Urinary bladder (tissue), 3 donors: ENCODE measurements at regions not wholly inside any gene's neighbourhood (a gene's known extent, or its start where the extent isn't known, plus 50 kb on each side); places are given as distances from the start of the nearest gene placed in this dataset.
"Not testable (repeated sequence)": the region's sequence is repeated elsewhere in the genome, so short reads cannot be mapped to it uniquely, and the experiment has no call there.

Experiments used
- DNase-seq: peaks from one replicate; pipeline ENCODE4 v3.0.0-alpha.2; 2015; ENCODE audit errors: extremely low spot score
- H3K27ac ChIP-seq: one replicate; pipeline ENCODE4 v1.5.1; 2013; ENCODE audit warnings: low read depth, mild to moderate bottlenecking, moderate library complexity
- H3K36me3 ChIP-seq: one replicate; pipeline ENCODE4 v1.6.1; 2013; ENCODE audit warnings: mild to moderate bottlenecking, moderate library complexity; ENCODE audit not compliant: insufficient read depth
- H3K4me1 ChIP-seq: one replicate; pipeline ENCODE4 v1.6.1; 2013; ENCODE audit warnings: mild to moderate bottlenecking, moderate library complexity; ENCODE audit not compliant: insufficient read depth
- H3K4me3 ChIP-seq: one replicate; pipeline ENCODE4 v1.5.1; 2013; ENCODE audit warnings: low read depth, low read length
- WGBS: extraction: QIAGEN DNeasy Blood & Tissue Kit; methylation state at CpG from one replicate; pipeline ENCODE4 v1.1.7; 2013; 5-methylcytosine and 5-hydroxymethylcytosine counted together
- donor health status: healthy with polysubstance abuse.
- donor health status: healthy.

GRCh38 chr15:58357529-58358476, 74.0 kb upstream of the LIPC start:
- no peak overlapping the region for H3K4me3 ChIP-seq
- no peaks in the 10 kb centered on the region for H3K36me3 ChIP-seq
- DNase-seq = no peak
- no peak overlapping the region for H3K27ac ChIP-seq
- peaks cover 1% of the 10 kb centered on the region for H3K4me1 ChIP-seq
- 90% methylated on average over 9 of the region's 9 CpGs for WGBS

DNA sequence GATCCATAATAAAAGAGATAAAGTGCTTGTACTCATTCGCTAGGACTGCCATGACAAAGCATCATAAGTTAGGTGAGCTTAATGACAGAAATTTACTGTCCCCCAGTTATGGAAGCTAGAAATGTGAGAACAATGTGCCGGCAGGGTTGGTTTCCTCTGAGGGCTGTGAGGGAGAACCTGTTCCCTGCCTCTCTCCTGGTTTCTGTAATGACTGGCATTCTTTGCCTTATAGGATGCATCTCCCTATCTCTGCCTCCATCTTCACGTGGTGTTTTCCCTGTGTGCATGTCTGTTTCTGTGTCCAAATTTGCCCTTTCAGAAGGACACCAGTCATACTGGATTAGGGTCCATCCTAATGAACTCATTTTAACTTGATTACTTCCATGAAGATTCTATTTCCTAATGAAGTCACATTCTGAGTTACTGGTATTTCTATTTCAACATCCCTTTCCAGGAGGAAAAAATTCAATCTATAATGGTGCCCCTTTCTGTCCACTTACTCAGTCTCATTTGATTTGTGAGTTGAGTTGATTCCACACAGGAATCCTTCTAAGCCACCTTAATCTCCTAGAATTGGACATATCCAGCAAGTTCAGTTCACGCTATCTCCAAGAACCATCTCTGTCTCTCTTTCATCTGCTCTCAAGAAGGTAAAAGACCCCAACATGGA, 71.2 kb upstream of the LIPC start:
- 89% methylated on average over 4 of the region's 4 CpGs for WGBS

DNA sequence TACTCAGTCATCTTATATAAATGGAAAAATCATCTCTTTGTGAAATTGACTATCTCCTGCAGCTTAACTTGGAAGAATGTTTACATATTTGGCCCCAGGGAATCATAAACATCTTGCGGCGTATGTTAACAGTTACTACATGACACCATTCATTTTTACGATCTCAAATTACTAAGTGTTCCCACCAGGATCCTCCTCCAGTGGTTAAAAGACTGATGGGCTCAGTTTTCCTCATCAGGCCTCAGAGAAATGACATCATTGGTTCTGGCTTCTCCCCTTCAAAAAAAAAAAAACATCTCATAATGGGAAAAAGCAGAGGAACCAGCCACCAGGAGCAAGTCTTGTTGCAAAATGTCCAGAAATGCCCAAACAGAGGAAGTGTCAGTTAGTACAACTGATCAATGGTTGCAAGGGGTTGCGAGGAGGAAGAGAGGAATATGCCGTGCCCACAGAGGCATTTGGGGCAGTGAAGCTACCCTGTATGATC, 70.5 kb upstream of the LIPC start:
- no peaks in the 10 kb centered on the region for H3K36me3 ChIP-seq
- no peak overlapping the region for H3K27ac ChIP-seq
- peaks cover 1% of the 10 kb centered on the region for H3K4me1 ChIP-seq
- DNase-seq = peak; percentile 64
- 36% methylated on average over 5 of the region's 5 CpGs for WGBS
- H3K4me3 ChIP-seq = no peak overlapping the region

More for the DNA sequence above, 71.2 kb upstream of the LIPC start:
- Histone ChIP-seq H3K27ac (peak overlapping the region; percentile 27), H3K4me1 (peaks cover 1% of the 10 kb centered on the region), H3K4me3 (no peak overlapping the region), H3K36me3 (no peaks in the 10 kb centered on the region)
- no peak for DNase-seq

DNA sequence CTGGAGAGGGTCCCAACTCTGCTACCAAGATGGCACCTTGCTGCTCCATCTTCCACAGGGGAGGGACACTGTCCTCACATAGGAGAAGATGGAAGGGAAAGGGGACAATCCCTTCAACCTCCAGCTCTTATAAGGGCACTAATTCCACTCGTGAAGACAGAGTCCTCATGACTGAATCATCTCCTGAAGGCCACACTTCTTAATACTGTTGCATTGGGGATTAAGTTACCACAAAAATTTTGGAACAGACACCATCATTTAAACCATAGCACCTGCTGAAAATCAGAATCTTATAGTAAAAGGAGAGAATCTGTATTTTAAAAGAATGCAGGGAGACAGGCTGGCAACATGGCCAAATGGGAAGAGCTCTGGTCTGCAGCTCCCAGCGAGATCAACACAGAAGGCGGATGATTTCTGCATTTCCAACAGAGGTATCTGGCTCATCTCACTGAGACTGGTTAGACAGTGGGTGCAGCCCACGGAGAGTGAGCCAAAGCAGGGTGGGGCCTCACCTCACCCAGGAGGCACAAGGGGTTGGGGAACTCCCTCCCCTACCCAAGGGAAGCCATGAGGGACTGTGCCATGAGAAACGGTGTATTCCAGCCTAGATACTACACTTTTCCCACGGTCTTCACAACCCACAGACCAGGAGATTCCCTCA, 69.4 kb upstream of the LIPC start:
- WGBS = 79% methylated on average over 6 of the region's 6 CpGs
- Histone ChIP-seq H3K36me3 (no peaks in the 10 kb centered on the region), H3K27ac (no peak overlapping the region), H3K4me1 (peaks cover 1% of the 10 kb centered on the region), H3K4me3 (no peak overlapping the region)
- DNase-seq = no peak

DNA sequence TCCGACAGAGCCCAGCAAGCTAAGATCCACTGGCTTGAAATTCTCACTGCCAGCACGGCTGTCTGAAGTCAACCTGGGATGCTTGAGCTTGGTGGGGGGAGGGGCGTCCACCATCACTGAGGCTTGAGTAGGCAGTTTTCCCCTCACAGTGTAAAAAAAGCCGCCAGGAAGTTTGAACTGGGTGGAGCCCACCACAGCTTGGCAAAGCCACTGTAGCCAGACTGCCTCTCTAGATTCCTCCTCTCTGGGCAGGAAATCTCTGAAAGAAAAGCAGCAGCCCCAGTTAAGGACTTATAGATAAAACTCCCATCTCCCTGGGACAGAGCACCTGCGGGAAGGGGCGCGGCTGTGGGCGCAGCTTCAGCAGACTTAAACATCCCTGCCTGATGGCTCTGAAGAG, 68.7 kb upstream of the LIPC start:
- not testable (repeated sequence) for H3K4me1 ChIP-seq, DNase-seq, H3K27ac ChIP-seq, H3K4me3 ChIP-seq, H3K36me3 ChIP-seq
- WGBS = 72% methylated on average over 8 of the region's 8 CpGs

DNA sequence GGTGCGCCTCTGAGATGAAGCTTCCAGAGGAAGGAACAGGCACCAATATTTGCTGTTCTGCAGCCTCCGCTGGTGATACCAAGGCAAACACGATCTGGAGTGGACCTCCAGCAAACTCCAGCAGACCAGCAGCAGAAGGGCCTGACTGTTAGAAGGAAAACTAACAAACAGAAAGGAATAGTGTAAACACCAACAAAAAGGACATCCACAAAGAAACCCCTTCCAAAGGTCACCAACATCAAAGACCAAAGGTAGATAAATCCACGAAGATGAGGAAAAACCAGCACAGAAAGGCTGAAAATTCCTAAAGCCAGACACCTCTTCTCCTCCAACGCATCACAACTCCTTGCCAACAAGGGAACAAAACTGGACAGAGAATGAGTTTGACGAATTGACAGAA, 68.1 kb upstream of the LIPC start:
- H3K4me1 ChIP-seq, DNase-seq, H3K36me3 ChIP-seq, H3K27ac ChIP-seq, H3K4me3 ChIP-seq: not testable (repeated sequence)
- WGBS = 96% methylated on average over 6 of the region's 6 CpGs

DNA sequence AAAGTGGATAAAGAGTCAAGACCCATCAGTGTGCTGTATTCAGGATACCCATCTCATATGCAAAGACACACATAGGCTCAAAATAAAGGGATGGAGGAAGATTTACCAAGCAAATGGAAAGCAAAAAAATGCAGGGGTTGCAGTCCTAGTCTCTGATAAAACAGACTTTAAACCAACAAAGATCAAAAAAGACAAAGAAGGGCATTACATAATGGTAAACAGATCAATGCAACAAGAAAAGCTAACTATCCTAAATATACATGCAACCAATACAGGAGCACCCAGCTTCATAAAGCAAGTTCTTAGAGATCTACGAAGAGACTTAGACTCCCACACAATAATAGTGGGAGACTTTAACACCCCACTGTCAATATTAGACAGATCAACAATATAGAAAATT, 66.7 kb upstream of the LIPC start:
- 96% methylated on average over 1 of the region's 1 CpG for WGBS
- not testable (repeated sequence) for H3K4me1 ChIP-seq, H3K4me3 ChIP-seq, H3K36me3 ChIP-seq, H3K27ac ChIP-seq, DNase-seq

DNA sequence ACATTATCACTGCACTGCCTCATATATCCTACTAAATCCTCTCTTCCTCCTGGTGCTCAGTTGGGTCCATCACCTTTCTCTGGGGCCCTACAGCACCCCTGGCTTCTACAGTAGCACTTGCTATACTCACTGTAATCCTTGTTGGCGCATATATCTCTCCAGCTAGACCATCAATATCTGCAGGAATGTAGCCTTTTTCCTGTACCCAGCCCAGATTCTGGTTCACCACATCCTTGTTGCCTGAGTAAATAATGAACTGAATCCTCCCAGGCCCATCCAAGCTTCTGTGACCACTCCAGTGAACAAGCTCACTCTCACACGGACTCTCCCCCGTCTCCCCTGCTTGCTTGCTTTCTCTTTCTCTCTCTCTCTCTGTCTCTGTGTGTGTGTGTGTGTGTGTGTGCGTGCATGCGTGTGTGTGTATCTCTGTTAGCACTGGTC, 62.5 kb upstream of the LIPC start:
- Histone ChIP-seq H3K36me3 (no peaks in the 10 kb centered on the region), H3K4me1 (no peaks in the 10 kb centered on the region), H3K4me3 (no peak overlapping the region), H3K27ac (no peak overlapping the region)
- no peak for DNase-seq
- 51% methylated on average over 5 of the region's 5 CpGs for WGBS

DNA sequence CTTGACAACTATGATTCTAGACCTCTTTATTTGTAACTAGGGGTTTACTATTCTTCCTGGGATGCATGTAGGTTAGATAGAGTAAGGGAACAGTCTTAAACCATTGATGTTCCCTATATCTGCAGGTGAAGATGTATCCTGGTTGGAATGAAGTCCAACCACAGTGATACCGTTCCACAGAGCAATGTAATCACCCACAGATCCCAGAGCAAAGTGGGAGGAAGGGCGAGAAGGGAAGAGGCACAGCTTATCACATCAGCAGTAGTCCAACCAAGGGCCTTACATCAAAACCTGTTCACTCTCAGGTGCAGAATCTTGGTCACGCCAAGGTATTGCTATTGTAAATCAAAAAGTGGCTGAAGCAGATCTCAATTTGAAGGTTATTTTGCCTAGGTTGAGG, 61.8 kb upstream of the LIPC start:
- H3K27ac ChIP-seq = no peak overlapping the region
- DNase-seq = no peak
- H3K4me3 ChIP-seq = no peak overlapping the region
- H3K4me1 ChIP-seq = no peaks in the 10 kb centered on the region
- WGBS = 86% methylated on average over 3 of the region's 3 CpGs
- no peaks in the 10 kb centered on the region for H3K36me3 ChIP-seq

DNA sequence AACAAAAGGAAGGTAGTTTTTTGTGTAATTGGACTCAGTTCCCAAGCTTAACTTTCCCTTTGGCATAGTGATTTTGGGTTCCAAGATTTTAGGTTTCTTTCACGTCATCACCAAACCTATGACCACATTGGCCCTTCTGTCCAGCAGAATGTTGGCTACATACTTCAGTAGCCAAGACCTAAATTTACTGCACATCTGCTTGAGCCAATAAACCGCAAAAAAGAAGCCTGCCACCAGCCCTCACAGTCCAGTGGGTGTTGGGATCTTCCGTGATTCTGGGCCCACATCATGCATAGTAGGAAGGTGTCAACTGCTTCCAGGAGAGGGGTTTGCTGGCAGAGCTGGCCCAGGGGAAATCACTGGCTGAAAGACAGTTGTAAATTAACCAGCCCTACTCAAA, 57.6 kb upstream of the LIPC start:
- Histone ChIP-seq H3K36me3 (no peaks in the 10 kb centered on the region), H3K4me3 (no peak overlapping the region), H3K27ac (no peak overlapping the region), H3K4me1 (no peaks in the 10 kb centered on the region)
- no peak for DNase-seq
- WGBS = 79% methylated on average over 3 of the region's 3 CpGs

DNA sequence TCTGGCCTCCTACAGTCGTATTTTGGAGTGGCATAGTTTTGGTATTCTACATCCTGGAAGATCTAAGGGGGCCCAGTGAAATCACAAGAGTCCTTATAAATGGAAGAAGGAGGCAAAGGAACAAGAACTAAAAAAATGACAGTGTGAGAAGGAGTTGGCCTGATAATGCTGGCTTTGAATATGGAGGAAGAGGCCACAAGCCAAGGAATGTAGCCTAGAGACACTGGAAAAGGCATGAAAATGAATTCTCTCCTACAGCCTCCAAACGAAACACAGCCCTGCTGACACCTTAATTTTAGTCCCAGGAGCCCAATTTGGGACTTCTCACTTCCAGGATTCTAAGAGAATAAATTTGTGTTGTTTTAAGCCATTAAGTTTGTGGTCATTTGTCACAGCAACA, 54.6 kb upstream of the LIPC start:
- Histone ChIP-seq H3K27ac (no peak overlapping the region), H3K4me1 (no peaks in the 10 kb centered on the region), H3K4me3 (no peak overlapping the region), H3K36me3 (no peaks in the 10 kb centered on the region)
- WGBS = 91% methylated on average over 2 of the region's 2 CpGs
- no peak for DNase-seq

GRCh38 chr15:58378241-58379085, 53.3 kb upstream of the LIPC start:
- Histone ChIP-seq H3K4me1 (no peaks in the 10 kb centered on the region), H3K4me3 (no peak overlapping the region), H3K27ac (no peak overlapping the region), H3K36me3 (no peaks in the 10 kb centered on the region)
- no peak for DNase-seq
- WGBS = 84% methylated on average over 6 of the region's 6 CpGs

DNA sequence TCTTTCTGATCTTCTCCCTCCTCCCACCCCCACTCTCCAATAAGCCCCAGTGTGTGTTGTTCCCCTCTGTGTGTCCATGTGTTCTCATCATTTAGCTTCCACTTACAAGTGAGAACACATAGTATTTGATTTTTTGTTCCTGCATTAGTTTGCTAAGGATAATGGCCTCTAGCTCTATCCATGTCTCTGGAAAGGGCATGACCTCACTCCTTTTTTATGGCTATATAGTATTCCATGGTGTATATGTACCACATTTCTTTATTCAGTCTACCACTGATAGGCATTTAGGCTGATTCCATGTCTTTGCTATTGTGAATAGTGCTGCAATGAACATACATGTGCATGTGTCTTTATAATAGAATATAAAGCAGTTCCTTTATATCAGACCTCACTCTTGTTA, 52.3 kb upstream of the LIPC start:
- H3K36me3 ChIP-seq, H3K4me3 ChIP-seq, DNase-seq, H3K4me1 ChIP-seq, H3K27ac ChIP-seq: not testable (repeated sequence)
